T47D (cell line): ENCODE measurements at regions not wholly inside any gene's neighbourhood (a gene's known extent, or its start where the extent isn't known, plus 50 kb on each side); places are given as distances from the start of the nearest gene placed in this dataset.
"Not testable (repeated sequence)": the region's sequence is repeated elsewhere in the genome, so short reads cannot be mapped to it uniquely, and the experiment has no call there.

Experiments
- DNase-seq, 2 experiments: peaks; one replicate each; pipeline versions ENCODE4 v3.0.0 to v3.0.0-alpha.2; 2011 to 2012; ENCODE audit warnings: low read depth in 1 of 2, low spot score in 1 of 2
- JUND ChIP-seq: IDR thresholded peaks from 2 replicates; pipeline ENCODE4 v1.6.1; 2012; ENCODE audit warnings: low read depth
- in situ Hi-C: cut with HindIII; loops from 2 replicates; pipeline ENCODE4 v1.10.0; 2016; ENCODE audit warnings: low sequenced_read_pairs, low pct_unique_long_range_greater_than_20kb

DNA sequence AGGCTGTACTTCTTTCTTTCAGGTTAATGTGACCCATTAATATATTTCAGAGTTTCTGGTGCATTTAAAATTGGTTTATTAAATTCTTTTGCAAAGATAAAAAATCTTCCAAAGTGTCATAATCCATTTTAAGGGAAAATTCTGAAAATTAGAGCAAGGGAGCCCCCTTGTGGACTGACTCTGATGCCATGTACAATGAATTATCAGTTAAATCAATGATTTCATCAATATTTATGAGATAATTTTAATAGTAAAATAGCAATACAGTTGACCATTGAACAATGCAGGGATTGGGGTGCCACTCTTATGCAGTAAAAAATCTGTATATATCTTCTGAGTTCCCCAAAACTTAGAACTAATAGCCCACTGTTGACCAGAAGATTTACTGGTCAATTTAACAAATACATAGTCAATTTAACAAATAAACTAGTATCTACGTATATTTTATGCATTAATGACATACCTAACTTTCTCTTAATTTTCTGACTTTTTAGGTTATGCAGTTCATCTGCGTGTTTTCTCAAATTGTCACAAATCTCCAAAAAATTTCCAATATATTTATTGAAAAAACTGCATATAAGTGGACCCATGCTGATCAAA, 479.1 kb upstream of the MIR17HG start:
- no peak for TF ChIP-seq JUND
- in situ Hi-C loops = no loop called here
- DNase-seq = peak in 1 of 2 experiments; percentile 32

DNA sequence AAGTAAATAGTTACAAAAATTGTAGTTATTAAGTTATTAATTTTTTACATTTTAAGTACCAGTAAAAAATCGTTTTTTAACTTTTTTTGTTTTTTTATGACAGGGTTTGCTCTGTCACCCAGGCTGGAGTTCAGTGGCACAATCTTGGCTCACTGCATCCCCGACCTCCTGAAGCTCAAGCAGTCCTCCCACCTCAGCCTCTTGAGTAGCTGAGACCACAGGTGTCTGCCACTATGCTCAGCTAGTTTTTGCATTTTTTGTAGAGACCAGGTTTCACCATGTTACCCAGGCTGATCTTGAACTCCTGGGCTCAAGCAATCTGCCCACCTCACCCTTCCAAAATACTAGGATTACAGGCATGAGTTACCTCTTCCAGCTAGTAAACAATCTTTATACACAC, 477.9 kb upstream of the MIR17HG start:
- no peak for DNase-seq
- TF ChIP-seq JUND = no peak
- in situ Hi-C loops = no loop called here

DNA sequence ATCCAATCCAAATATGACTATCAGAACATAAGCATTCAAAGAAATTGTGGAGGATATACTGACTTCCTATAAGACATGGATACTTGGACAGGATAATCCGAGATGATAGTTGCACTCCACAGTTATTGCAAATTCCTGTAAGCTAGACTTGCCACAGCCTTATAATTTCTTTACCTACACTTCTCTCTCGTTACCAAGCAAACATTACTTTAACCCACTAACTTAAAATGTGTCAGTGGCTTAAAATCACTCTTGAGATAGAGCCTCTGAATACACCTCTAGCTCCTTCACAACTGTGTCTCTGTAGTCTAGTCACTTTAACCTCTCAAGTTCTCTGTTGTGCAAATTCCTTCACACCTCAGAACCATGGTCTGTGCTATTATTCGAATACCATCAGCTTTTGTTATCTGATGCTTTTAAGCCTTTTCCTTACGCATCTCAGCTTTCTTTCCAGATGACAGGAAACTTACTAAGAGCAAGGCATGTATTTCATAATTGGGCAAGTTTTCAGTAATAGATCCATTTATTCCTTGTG, 474.9 kb upstream of the MIR17HG start:
- DNase-seq = no peak
- TF ChIP-seq JUND = no peak
- in situ Hi-C loops = no loop called here

DNA sequence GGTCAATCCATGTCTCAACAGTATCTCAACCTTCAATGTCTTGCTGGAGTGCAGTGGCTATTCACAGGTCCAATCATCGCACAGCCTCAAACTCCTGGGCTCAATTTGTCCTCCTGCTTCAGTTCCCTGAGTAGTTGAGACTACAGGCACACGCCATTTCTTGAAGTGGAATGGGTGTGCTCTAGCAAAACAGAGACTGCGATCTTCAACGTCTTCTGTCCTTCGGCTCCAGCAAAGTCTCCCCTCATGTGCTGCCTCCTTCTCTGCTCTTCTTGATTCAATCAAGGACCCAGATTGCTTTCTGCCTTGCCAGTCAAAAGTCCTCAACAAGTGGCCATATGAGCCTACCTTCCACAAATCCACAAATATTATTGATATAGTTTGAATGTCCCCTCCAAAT, 466.7 kb upstream of the MIR17HG start:
- TF ChIP-seq JUND = no peak
- no peak for DNase-seq
- in situ Hi-C loops = no loop called here

DNA sequence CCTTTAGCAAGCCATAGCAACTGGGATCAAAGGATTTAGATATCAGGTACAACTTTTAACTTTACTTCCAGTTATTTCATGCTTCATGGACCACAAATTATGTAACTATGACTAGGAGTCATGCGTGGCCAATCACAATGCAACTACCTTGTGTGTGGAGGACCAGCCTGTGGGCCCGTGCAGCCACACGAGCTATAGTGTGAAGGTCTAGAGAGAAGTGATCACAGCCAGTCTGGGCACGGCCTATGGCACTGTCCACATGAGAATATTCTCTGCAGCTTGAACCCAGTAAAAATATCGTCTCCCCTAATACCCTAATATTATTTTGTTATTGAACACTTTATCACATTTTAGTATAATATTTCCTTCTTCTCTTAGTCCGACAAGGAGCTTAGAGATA, 464.9 kb upstream of the MIR17HG start:
- in situ Hi-C loops = no loop called here
- no peak for DNase-seq
- no peak for TF ChIP-seq JUND

DNA sequence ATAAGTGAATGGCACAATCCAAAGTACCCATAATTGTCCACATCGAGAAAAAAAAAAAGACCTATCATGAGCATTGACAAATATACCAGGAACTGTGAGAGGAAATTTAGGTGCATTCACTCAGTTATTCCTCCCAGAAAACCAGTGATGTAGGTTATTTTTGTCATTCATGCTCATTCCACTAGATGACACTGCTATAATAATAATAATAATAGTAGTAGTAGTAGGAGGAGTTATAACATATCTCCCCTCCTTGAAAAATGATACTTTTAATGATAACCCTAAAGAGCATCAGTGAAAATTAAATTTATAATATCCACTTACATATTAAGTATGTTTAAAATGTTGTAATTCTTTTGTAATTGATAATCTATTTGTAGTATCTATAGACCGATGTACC, 463.9 kb upstream of the MIR17HG start:
- in situ Hi-C loops = no loop called here
- DNase-seq = no peak

DNA sequence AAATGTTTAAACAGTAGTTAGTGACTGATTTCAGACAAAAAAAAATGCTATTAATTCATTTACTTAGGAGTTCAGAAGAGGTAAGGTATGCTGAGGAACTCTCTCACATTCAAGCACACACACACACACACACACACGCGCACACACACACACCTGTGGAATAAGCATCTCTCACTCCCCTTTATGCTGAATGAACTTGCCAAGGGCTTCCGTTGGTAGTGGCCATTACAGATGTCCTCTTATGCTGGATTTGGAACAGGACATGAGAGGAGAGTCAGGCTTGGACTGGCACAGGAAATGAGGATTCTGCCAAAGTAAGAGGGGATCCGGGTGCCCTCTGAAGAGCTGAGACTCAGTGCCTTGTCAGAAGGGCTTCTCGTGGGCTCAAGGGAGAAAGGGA, 463.4 kb upstream of the MIR17HG start:
- DNase-seq = peak in 1 of 2 experiments; percentile 5
- TF ChIP-seq JUND = no peak
- in situ Hi-C loops = no loop called here

More for the DNA sequence above, 463.9 kb upstream of the MIR17HG start:
- TF ChIP-seq JUND = no peak

DNA sequence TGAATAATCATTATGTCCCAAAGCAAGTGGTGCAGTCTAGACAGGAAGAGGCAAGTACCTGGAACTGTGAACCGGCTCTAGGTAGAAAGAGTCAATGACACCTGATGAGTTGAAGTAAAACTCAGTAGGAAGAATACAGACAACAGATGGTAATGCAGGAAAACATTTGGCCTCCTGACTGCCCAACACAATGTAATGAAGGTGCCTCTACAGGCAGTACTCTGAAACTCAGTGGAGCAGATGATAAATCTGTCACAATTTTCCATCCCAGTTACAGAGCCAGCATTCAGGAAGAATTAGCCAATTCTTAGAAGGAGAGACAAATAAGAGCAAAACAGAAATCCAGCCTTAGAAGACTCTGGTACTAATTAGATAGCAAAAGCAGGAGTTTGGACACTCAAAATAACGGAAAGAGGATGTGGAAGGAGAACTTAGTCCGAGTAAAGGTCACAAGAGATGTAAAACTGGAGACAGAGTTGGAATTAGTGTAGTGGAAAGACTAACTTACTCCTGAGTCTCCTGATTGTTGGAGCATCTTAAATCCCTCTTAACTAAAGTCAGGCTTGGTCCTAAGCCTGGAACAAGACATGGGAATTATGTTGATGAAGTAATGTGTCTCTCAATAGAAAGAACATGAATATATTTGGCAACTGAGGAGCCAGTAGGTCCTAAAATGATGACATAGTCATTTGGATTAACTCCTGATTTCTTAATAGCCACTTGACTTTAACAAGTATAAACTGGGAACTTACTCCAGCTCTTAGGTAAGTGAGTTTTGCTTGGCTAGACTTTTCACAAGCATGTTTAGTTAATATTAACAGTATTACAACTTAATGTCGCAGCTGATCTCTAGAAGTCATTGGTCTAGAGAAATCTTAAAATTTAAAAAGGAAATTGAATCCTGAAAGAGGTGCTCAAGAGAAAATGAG, 457.3 kb upstream of the MIR17HG start:
- DNase-seq = no peak
- no peak for TF ChIP-seq JUND
- in situ Hi-C loops = no loop called here

DNA sequence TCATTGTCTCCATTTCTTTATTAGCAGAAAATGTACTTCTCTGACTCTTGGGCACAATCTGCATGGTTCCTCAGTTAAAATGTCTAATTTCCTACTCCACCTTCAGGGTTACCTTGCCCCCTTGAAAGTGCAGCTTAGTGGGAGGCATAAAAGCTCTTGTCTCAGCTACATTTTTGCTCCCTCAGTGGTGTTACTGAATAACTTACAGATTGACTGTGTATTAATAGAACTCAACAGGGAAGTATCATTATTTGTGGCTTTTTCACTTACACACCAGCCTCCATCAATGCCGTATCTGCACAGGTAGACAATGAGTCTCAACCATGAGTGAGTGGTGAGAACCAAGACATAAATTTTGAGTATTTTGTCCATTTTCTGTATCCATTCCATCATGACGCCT, 456.2 kb upstream of the MIR17HG start:
- DNase-seq = no peak
- in situ Hi-C loops = no loop called here
- TF ChIP-seq JUND = no peak

DNA sequence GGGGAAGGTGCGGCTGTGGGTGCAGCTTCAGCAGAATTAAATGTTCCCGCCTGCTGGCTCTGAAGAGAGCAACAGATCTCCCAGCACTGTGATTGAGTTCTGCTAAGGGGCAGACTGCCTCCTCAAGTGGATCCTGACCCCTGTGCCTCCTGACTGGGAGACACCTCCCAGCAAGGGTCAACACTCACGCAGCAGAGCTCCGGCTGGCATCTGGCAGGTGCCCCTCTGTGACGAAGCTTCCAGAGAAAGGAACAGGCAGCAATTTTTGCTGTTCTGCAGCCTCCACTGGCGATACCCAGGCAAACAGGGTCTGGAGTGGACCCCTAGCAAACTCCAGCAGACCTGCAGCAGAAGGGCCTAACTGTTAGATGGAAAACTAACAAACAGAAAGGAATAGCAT, 454.3 kb upstream of the MIR17HG start:
- DNase-seq, in situ Hi-C loops: not testable (repeated sequence)

DNA sequence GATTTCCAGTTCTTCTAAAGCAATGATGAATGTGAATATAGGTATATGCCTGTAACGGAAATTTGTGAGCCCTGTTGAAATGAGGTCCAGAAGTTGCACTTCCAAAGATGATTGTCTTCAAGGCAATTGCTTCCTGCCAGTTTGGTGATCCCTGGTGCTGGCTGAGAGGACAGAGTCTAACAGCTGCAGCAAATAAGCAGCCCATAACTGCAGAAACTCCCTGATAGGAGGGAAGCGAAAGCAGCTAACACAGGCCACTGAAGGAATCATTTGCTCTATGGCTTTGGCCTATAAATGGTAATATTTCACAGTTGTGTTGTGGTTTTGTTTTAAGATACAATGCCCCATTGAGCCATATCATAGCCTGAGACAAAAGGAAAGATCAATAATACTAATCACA, 451.5 kb upstream of the MIR17HG start:
- in situ Hi-C loops = no loop called here
- DNase-seq = no peak
- no peak for TF ChIP-seq JUND

DNA sequence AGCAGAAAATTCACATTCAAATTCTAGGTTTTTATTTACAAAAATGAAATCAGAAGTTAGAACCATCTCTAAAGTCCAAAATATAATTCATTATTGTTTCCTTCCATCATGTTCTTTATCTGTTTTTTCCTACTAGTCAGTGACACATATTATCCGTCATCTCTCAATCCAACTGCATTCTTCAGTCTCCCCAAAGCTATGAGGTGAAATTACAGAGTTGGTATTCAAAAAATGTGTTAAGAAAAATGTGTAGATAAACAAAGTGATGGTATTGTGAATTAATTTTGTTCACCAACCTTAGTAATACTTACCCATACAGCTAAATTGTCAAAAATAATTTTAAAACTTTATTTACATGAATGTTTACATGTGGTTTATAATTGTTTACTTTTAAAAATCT, 448.7 kb upstream of the MIR17HG start:
- in situ Hi-C loops = no loop called here
- TF ChIP-seq JUND = no peak
- DNase-seq = no peak

DNA sequence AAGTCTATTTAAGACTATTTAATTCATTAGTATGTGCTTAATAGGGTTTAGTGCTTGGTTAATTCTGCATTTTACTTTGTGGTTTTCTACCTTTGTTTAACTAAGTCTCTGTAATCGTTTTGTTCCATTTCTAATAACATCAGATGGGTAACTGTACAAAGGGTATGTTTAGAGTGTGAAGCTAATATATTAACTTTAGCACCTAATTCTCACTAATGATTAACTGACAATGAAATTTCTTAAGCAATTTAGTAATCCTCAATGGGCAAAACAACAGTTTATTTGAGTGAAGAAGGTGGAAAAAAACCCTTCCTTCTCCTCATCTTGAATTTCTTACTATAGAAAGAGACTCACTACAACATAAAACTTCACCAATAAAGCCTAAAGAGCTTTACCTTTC, 448.1 kb upstream of the MIR17HG start:
- TF ChIP-seq JUND = no peak
- in situ Hi-C loops = no loop called here
- DNase-seq = no peak

DNA sequence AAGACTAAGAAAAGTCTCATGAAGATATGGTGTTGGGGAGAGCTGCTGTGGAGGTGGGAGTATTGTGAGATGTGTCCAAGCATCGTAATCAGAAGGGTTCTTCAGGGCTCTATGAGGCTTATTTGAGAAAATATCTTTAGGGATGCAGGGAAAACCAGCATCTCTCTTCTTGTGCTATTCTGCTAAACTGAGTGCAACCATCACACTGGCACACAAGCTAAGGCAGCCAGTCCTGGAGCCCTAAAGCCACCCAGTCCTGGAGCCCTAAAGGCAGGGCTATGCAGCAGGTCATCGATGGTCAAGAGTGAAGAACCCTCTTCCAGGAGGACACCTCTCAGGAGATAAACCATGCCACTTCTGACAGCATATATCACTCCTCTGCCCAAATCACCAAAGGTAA, 445.2 kb upstream of the MIR17HG start:
- TF ChIP-seq JUND = no peak
- no peak for DNase-seq
- in situ Hi-C loops = no loop called here
